Ectodermal cell (in vitro differentiated cells): ENCODE measurements at regions not wholly inside any gene's neighbourhood (a gene's known extent, or its start where the extent isn't known, plus 50 kb on each side); places are given as distances from the start of the nearest gene placed in this dataset.

Experiments used
- H3K27ac ChIP-seq: 2 replicates; pipeline ENCODE4 v1.7.0; 2013; ENCODE audit warnings: mild to moderate bottlenecking, low read depth, low read length; ENCODE audit not compliant: insufficient read depth, poor library complexity, severe bottlenecking
- H3K27me3 ChIP-seq: 2 replicates; pipeline ENCODE4 v1.7.0; 2013; ENCODE audit warnings: mild to moderate bottlenecking, low read length; ENCODE audit not compliant: insufficient read depth, control insufficient read depth, poor library complexity, severe bottlenecking
- H3K36me3 ChIP-seq: one replicate; pipeline ENCODE4 v1.7.0; 2013; ENCODE audit warnings: low read length; ENCODE audit not compliant: control insufficient read depth, insufficient read depth
- H3K4me1 ChIP-seq: one replicate; pipeline ENCODE4 v1.7.0; 2013; ENCODE audit warnings: low read length; ENCODE audit not compliant: control insufficient read depth, insufficient read depth
- H3K4me3 ChIP-seq: 2 replicates; pipeline ENCODE4 v1.7.0; 2013; ENCODE audit warnings: low read depth, low read length, control low read depth; ENCODE audit not compliant: insufficient read depth
- H3K9me3 ChIP-seq: 2 replicates; pipeline ENCODE4 v1.7.0; 2013; ENCODE audit warnings: mild to moderate bottlenecking, low read length, moderate library complexity; ENCODE audit not compliant: control insufficient read depth
- WGBS, 2 experiments: methylation state at CpG; one replicate each; pipeline ENCODE4 v1.1.7; 2013; ENCODE audit warnings: missing lambda C conversion rate in 2 of 2; 5-methylcytosine and 5-hydroxymethylcytosine counted together

GRCh38 chr13:21833921-21834320 is 163.0 kb downstream of the FGF9 start:
- H3K9me3 ChIP-seq = no peaks in the 10 kb centered on the region
- WGBS, 2 experiments = 93 to 95% methylated on average over 9 of the region's 9 CpGs
- H3K36me3 ChIP-seq = no peaks in the 10 kb centered on the region
- no peak overlapping the region for H3K4me3 ChIP-seq
- H3K27ac ChIP-seq = no peak overlapping the region
- no peaks in the 10 kb centered on the region for H3K4me1 ChIP-seq
- no peaks in the 10 kb centered on the region for H3K27me3 ChIP-seq

- Histone ChIP-seq H3K27me3 (no peaks in the 10 kb centered on the region), H3K27ac (no peak overlapping the region), H3K9me3 (no peaks in the 10 kb centered on the region), H3K36me3 (no peaks in the 10 kb centered on the region), H3K4me3 (no peak overlapping the region), H3K4me1 (no peaks in the 10 kb centered on the region)
- 90 to 92% methylated on average over 6 of the region's 6 CpGs for WGBS, 2 experiments
Measured at GRCh38 chr13:21834521-21834920, 163.6 kb downstream of the FGF9 start.

DNA sequence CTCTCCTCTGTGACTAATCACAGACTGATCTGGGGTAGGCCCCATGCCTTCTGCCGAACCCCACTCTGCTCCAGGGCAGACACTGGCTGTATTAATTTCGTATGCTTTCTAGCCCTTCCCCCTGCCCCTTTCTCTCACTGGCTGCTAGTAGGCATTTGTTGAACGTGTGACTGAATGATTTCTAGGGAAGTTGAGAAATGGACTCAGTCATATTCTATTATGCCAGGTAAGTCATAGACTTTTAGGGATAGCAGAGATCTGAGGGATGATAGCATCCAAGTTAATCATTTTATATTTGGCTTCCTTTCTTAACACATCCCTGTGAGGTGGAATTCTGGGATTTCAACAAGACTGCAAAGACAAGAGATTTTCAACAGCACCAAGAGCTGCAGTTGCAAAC is 166.4 kb downstream of the FGF9 start:
- Histone ChIP-seq H3K4me3 (no peak overlapping the region), H3K9me3 (no peaks in the 10 kb centered on the region), H3K27me3 (no peaks in the 10 kb centered on the region), H3K36me3 (no peaks in the 10 kb centered on the region), H3K27ac (no peak overlapping the region), H3K4me1 (no peaks in the 10 kb centered on the region)
- 92 to 96% methylated on average over 3 of the region's 3 CpGs for WGBS, 2 experiments

DNA sequence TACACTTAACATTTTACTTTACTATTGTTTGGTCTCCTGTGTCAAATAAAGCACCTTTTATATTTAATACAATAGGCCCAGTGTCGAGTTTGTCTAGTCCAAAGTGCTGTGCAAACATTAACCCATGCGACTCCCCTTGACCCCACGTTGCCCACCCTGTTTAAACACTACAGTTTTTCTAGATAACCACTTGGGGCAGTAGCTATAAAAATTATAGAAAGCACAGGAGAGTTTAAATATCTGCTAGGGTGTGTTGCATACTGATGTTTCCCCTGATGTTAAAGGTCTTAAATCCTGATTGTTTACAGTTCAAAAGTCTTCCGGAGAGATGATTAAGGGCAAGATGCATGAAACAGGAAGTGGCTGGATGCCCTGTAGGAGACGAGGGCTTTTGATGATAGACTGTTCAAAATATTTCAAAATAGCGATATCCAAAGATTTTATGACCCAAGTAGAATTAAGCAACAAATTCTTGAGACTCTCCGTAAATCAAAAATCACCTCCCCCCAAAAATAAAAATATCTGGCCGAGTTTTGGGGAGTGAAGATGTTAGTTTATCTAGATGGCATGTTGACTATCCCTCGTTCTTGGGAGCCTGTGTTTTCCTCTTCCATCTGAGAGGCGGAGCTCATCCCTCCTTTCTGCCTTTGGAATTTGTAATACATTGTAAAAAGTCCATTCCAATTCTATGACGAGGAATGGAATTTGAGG is 167.1 kb downstream of the FGF9 start:
- no peaks in the 10 kb centered on the region for H3K4me1 ChIP-seq
- 84 to 85% methylated on average over 8 to 10 of the region's 11 CpGs for WGBS, 2 experiments
- H3K36me3 ChIP-seq = no peaks in the 10 kb centered on the region
- H3K27ac ChIP-seq = no peak overlapping the region
- H3K9me3 ChIP-seq = no peaks in the 10 kb centered on the region
- no peaks in the 10 kb centered on the region for H3K27me3 ChIP-seq
- no peak overlapping the region for H3K4me3 ChIP-seq

DNA sequence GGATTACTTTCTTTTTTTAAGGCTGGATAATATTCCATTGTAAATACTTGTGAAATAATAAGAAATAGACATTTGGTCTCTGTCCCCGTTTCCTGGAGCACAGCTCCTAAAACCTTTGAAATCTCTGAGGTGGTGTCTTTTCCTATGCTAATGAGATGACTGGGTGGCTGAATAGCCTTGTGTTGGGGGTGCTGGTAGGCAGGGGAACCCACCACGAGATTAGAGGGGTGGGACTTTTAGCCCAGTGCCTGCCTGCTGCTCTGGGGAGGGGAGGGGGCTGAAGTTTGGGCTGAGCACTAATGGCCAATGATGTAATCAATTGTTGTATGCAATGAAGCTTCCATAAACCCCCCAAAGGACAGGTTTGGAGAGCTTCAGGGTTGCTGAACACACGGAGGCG is 175.7 kb downstream of the FGF9 start:
- 38 to 43% methylated on average over 4 of the region's 4 CpGs for WGBS, 2 experiments
- Histone ChIP-seq H3K4me3 (no peak overlapping the region), H3K27ac (no peak overlapping the region), H3K9me3 (no peaks in the 10 kb centered on the region), H3K36me3 (no peaks in the 10 kb centered on the region), H3K27me3 (no peaks in the 10 kb centered on the region), H3K4me1 (no peaks in the 10 kb centered on the region)

- no peak overlapping the region for H3K4me3 ChIP-seq
- no peaks in the 10 kb centered on the region for H3K27me3 ChIP-seq
- no peaks in the 10 kb centered on the region for H3K4me1 ChIP-seq
- 3 to 9% methylated on average over 1 of the region's 2 CpGs for whole genome bisulfite sequencing, 2 experiments
- H3K36me3 ChIP-seq = no peaks in the 10 kb centered on the region
- no peak overlapping the region for H3K27ac ChIP-seq
- H3K9me3 ChIP-seq = no peaks in the 10 kb centered on the region
Measured at GRCh38 chr13:21849323-21849722, 178.4 kb downstream of the FGF9 start.

DNA sequence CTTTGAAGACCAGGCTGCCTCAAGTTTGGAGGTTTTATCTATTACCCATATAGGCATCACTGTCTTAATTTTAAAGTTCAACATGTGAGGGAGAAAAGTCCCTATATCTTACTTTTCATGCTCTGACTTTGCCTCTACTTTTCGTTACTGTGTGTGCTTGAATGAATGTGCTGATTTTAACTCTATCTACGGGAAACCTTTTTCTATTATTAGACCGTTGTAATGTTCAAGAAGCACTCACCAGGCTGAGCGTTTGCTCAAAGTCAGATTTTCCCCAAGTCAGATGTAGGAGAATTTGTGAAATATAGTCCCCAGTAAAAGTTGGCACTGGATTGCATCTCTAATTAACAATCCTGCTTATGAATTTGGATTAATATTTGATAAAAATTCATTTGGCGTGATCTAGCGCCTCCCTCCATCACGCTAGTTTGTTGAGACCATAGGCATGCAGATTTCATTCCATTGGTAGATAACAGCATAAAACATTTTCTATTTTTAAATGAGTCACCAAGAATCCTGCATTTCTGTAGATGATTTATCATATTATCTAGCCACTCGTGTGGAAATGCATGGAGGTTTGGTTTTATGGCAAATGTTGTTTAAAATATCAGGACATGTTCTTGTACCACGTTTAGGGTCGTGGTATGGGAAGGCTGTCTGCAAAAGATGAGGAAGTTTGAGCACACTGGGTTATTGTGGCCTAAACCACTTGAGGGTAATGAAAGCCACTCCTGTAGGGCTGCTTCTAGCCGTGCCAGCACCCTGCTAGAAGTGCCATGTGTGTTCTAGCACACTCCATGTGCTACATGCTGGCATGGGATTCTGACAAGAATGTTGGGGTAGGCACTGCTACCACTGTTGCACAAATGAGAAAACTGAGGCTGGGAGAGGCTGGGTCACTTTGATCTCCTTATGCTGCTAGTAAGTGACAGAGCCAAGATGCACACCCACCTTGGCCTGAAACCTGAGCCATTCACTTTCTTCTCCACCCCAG is 179.4 kb downstream of the FGF9 start:
- H3K9me3 ChIP-seq = no peaks in the 10 kb centered on the region
- 91 to 95% methylated on average over 11 of the region's 11 CpGs for WGBS, 2 experiments

DNA sequence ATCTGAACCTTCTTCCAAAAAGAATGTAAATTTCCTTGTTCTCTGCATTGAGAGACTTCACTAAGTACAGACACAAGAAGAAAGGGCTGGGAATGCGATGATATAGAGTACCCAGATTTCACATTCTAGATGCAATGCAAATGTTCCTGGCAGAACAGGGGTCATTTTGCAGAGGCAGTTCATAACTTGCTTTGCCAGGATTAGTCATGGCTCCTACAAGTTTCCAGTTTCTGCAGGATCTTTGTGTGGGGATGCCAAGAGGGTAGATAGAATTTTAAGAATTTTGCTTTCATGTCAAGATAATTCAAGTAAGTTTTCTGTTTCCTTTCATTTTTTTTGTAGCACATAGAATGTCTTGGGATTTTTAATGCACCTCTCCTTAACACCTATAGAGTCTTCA is 181.2 kb downstream of the FGF9 start:
- Histone ChIP-seq H3K4me1 (no peaks in the 10 kb centered on the region), H3K27me3 (no peaks in the 10 kb centered on the region), H3K36me3 (no peaks in the 10 kb centered on the region), H3K9me3 (no peaks in the 10 kb centered on the region), H3K4me3 (no peak overlapping the region), H3K27ac (no peak overlapping the region)
- 93 to 96% methylated on average over 1 of the region's 1 CpG for WGBS, 2 experiments

More for the DNA sequence above, 179.4 kb downstream of the FGF9 start:
- H3K36me3 ChIP-seq = no peaks in the 10 kb centered on the region
- no peak overlapping the region for H3K27ac ChIP-seq
- no peaks in the 10 kb centered on the region for H3K27me3 ChIP-seq
- H3K4me1 ChIP-seq = no peaks in the 10 kb centered on the region
- no peak overlapping the region for H3K4me3 ChIP-seq

DNA sequence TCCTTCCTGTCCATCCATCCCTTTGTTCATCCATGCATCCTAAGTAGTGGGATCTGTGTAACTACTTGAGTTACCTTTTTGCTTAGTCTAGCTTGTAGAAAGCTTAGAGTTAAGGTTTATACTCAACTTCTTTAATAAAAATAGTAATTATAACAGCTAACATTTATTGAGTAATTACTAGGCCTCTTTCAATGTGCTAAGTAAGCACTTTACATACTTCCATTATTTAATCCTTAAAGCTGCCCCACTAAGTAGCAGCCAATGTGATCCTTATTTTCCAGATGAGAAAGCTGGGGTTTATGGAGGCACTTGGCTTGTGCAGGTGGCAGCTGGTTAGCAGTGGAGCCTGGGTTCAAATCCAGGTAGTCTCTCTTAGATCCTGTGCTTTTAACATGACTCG is 182.9 kb downstream of the FGF9 start:
- Histone ChIP-seq H3K27me3 (no peaks in the 10 kb centered on the region), H3K36me3 (no peaks in the 10 kb centered on the region), H3K4me1 (no peaks in the 10 kb centered on the region), H3K4me3 (no peak overlapping the region), H3K27ac (no peak overlapping the region), H3K9me3 (no peaks in the 10 kb centered on the region)
- WGBS, 2 experiments = 95 to 100% methylated on average over 1 of the region's 1 CpG

DNA sequence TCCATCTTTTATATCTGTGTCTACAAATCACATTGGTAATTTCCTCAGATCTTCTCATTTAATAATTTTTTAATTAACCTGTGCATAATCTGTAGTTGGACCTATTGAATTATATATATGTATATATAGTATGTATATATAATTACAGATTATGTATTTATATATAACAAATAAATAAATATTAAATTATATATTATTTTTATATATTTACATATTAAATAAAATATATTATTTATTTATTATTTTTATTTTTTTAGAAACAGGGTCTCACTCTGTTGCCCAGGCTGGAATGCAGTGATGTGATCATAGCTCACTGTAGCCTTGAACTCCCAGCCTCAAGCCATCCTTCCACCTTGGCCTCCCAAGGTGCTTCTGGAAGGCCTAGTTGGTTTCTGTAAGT is 197.9 kb downstream of the FGF9 start:
- Histone ChIP-seq H3K36me3 (no peaks in the 10 kb centered on the region), H3K27me3 (no peaks in the 10 kb centered on the region), H3K4me3 (no peak overlapping the region), H3K4me1 (no peaks in the 10 kb centered on the region), H3K27ac (no peak overlapping the region), H3K9me3 (no peaks in the 10 kb centered on the region)
